Panc1 (cell line): ENCODE measurements at regions not wholly inside any gene's neighbourhood (a gene's known extent, or its start where the extent isn't known, plus 50 kb on each side); places are given as distances from the start of the nearest gene placed in this dataset.

ENCODE experiments used
- ATAC-seq: fragments of 200-7000 bp; cut with Tn5 transposase; 2 replicates; pipeline ENCODE4 v1.9.1; 2020; ENCODE audit warnings: mild to moderate bottlenecking, moderate library complexity
- BruUV-seq: library from RNA; stranded (reverse); fragments of 400-500 nt; replicated peaks from 2 replicates; lab custom pipeline; 2021; lab: Mats Ljungman, UMichigan
- CTCF ChIA-PET: fragments of 300-600 bp; sonication (Branson Sonifier 250); formaldehyde crosslinking; loops from one replicate; lab custom pipeline; 2022; ENCODE audit warnings: antibody characterized with exemption; lab: Charles Lee
- POLR2A ChIA-PET: fragments of 300-600 bp; sonication (Branson Sonifier 250); formaldehyde crosslinking; loops from one replicate; lab custom pipeline; 2022; ENCODE audit warnings: antibody characterized with exemption; lab: Charles Lee
- DNase-seq: peaks from one replicate; pipeline ENCODE4 v3.0.0-alpha.2; 2010; ENCODE audit warnings: low read depth, low spot score
- H3K27ac ChIP-seq: 2 replicates; pipeline ENCODE4 v1.5.1; 2011; ENCODE audit warnings: mild to moderate bottlenecking, low read length, inconsistent platforms
- H3K27me3 ChIP-seq: fragments of 200-500 bp; sonication (Bioruptor generic); 2 replicates; pipeline ENCODE4 v1.6.0; 2014; ENCODE audit warnings: low read length, inconsistent platforms; ENCODE audit not compliant: control insufficient read depth, insufficient read depth
- H3K36me3 ChIP-seq: fragments of 200-500 bp; sonication (Bioruptor generic); 2 replicates; pipeline ENCODE4 v1.5.1; 2014; ENCODE audit warnings: inconsistent platforms, mild to moderate bottlenecking, low read length, moderate library complexity; ENCODE audit not compliant: control insufficient read depth, insufficient read depth
- H3K4me1 ChIP-seq: 2 replicates; pipeline ENCODE4 v1.5.1; 2011; ENCODE audit warnings: inconsistent platforms, mild to moderate bottlenecking, low read length, moderate library complexity; ENCODE audit not compliant: control insufficient read depth, insufficient read depth
- H3K4me3 ChIP-seq, 2 experiments: 2 replicates each; pipeline ENCODE4 v1.5.1; 2011 to 2012; ENCODE audit warnings: low read depth in 2 of 2, low read length in 2 of 2, mild to moderate bottlenecking in 2 of 2, inconsistent platforms in 1 of 2, moderate library complexity in 1 of 2
- H3K9me3 ChIP-seq: fragments of 200-500 bp; sonication (Bioruptor generic); 2 replicates; pipeline ENCODE4 v1.5.1; 2014; ENCODE audit warnings: low read depth, mild to moderate bottlenecking, inconsistent platforms, low read length, moderate library complexity; ENCODE audit not compliant: control insufficient read depth, insufficient read depth
- CTCF ChIP-seq: fragments of 450-650 bp; IDR thresholded peaks from 2 replicates; pipeline ENCODE4 v1.5.1; 2017; ENCODE audit warnings: mild to moderate bottlenecking
- POLR2AphosphoS5 ChIP-seq: IDR thresholded peaks from 2 replicates; pipeline ENCODE4 v1.6.1; 2012; ENCODE audit warnings: mild to moderate bottlenecking, low read depth, low read length, moderate library complexity
- REST ChIP-seq, 2 experiments: IDR thresholded peaks; 2 replicates each; pipeline ENCODE4 v1.6.1; 2011 to 2012; ENCODE audit warnings: low read depth in 2 of 2, control low read depth in 1 of 2, low read length in 1 of 2, mild to moderate bottlenecking in 1 of 2, moderate library complexity in 1 of 2; ENCODE audit not compliant: insufficient read depth in 1 of 2
- SIN3A ChIP-seq: IDR thresholded peaks from 2 replicates; pipeline ENCODE4 v1.6.1; 2012; ENCODE audit warnings: low read depth, mild to moderate bottlenecking, low read length, moderate library complexity, borderline replicate concordance; ENCODE audit not compliant: insufficient read depth
- TCF7L2 ChIP-seq: IDR thresholded peaks from 2 replicates; pipeline ENCODE4 v1.6.1; 2011; ENCODE audit warnings: mild to moderate bottlenecking, low read depth, low read length, inconsistent platforms
- in situ Hi-C: cut with HindIII; loops from 2 replicates; pipeline ENCODE4 v1.10.0; 2016; ENCODE audit warnings: low sequenced_read_pairs, low pct_unique_long_range_greater_than_20kb
- intact Hi-C: fragments of 100-400 bp; cut with micrococcal nuclease; formaldehyde crosslinking; loops from one replicate; pipeline ENCODE4 v1.10.0; 2022; ENCODE audit not compliant: unreplicated experiment

- ATAC-seq (no peak), DNase-seq (no peak)
- Histone ChIP-seq H3K27me3 (no peaks in the 10 kb centered on the region), H3K4me3 (no peak overlapping the region), H3K9me3 (no peaks in the 10 kb centered on the region), H3K27ac (no peak overlapping the region), H3K4me1 (no peaks in the 10 kb centered on the region), H3K36me3 (no peaks in the 10 kb centered on the region)
- CTCF ChIA-PET: no interaction called here
- in situ Hi-C loops: no loop called here
- POLR2A ChIA-PET: no interaction called here
- intact Hi-C loops: no loop called here
- TF ChIP-seq TCF7L2: no peak
- BruUV-seq: no TSS peak
Observed at GRCh38 chr10:9712393-9712792, 1305.3 kb upstream of the CELF2 start.

- Histone ChIP-seq H3K9me3 (no peaks in the 10 kb centered on the region), H3K4me3 (no peak overlapping the region), H3K27ac (no peak overlapping the region), H3K4me1 (no peaks in the 10 kb centered on the region), H3K27me3 (no peaks in the 10 kb centered on the region), H3K36me3 (no peaks in the 10 kb centered on the region)
- CTCF ChIA-PET: no interaction called here
- intact Hi-C loops: no loop called here
- in situ Hi-C loops: no loop called here
- DNase-seq (no peak), ATAC-seq (no peak)
- no TSS peak for BruUV-seq
- TF ChIP-seq TCF7L2 (no peak), POLR2AphosphoS5 (no peak), CTCF (no peak), REST (IDR thresholded peaks at IDR 0.05; ENCODE audit: insufficient read depth in 1 of 2, low read depth in 2 of 2, low read length in 1 of 2) (no peak), SIN3A (no peak)
- POLR2A ChIA-PET: no interaction called here
Observed at GRCh38 chr10:9719246-9719645, 1298.4 kb upstream of the CELF2 start.

GRCh38 chr10:9733766-9734165 lies 1283.9 kb upstream of the CELF2 start:
- H3K27me3 ChIP-seq: no peaks in the 10 kb centered on the region

More at GRCh38 chr10:9733766-9734165, 1283.9 kb upstream of the CELF2 start:
- CTCF ChIA-PET: no interaction called here
- Histone ChIP-seq H3K4me3 (no peak overlapping the region), H3K9me3 (no peaks in the 10 kb centered on the region), H3K27ac (no peak overlapping the region), H3K4me1 (no peaks in the 10 kb centered on the region), H3K36me3 (no peaks in the 10 kb centered on the region)
- intact Hi-C loops: no loop called here
- in situ Hi-C loops: no loop called here
- no TSS peak for BruUV-seq
- POLR2A ChIA-PET: no interaction called here
- ATAC-seq (no peak), DNase-seq (no peak)
- TF ChIP-seq POLR2AphosphoS5: no peak
- TF ChIP-seq SIN3A: no peak
- TF ChIP-seq CTCF: no peak
- no peak for TF ChIP-seq REST (IDR thresholded peaks at IDR 0.05; ENCODE audit: insufficient read depth in 1 of 2, low read depth in 2 of 2, low read length in 1 of 2)
- no peak for TF ChIP-seq TCF7L2
